Panc1 (cell line): ENCODE measurements at regions not wholly inside any gene's neighbourhood (a gene's known extent, or its start where the extent isn't known, plus 50 kb on each side); places are given as distances from the start of the nearest gene placed in this dataset.

Source experiments
- CTCF ChIP-seq: fragments of 450-650 bp; IDR thresholded peaks from 2 replicates; pipeline ENCODE4 v1.5.1; 2017; ENCODE audit warnings: mild to moderate bottlenecking
- TF ChIP-seq, protein P1 (sequence below), 2 experiments: IDR thresholded peaks; 2 replicates each; pipeline ENCODE4 v1.6.1; 2011 to 2012; ENCODE audit warnings: low read depth in 2 of 2, control low read depth in 1 of 2, low read length in 1 of 2, mild to moderate bottlenecking in 1 of 2, moderate library complexity in 1 of 2; ENCODE audit not compliant: insufficient read depth in 1 of 2

DNA sequence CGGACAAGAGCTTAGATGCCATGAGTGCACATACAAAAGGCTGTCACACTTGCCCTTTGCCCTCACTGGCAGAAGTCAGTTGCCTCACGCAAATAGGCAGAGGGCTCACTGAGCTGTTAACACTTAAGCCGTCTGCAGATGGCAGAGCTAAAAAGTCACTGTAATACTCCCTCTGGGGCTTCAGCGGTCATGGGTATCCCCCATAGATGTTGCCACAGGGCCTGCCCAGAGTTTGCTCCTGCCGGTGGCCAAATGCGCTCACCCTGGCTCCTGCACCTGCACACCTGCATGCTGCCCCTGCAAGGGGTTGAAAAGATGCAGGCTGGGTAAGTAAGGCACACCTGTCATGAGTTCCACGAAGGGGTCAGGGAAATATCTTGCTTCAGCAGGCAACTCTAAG is 741.5 kb downstream of the EDEM1 start:
- no peak for TF ChIP-seq CTCF
- TF ChIP-seq, protein P1, sequence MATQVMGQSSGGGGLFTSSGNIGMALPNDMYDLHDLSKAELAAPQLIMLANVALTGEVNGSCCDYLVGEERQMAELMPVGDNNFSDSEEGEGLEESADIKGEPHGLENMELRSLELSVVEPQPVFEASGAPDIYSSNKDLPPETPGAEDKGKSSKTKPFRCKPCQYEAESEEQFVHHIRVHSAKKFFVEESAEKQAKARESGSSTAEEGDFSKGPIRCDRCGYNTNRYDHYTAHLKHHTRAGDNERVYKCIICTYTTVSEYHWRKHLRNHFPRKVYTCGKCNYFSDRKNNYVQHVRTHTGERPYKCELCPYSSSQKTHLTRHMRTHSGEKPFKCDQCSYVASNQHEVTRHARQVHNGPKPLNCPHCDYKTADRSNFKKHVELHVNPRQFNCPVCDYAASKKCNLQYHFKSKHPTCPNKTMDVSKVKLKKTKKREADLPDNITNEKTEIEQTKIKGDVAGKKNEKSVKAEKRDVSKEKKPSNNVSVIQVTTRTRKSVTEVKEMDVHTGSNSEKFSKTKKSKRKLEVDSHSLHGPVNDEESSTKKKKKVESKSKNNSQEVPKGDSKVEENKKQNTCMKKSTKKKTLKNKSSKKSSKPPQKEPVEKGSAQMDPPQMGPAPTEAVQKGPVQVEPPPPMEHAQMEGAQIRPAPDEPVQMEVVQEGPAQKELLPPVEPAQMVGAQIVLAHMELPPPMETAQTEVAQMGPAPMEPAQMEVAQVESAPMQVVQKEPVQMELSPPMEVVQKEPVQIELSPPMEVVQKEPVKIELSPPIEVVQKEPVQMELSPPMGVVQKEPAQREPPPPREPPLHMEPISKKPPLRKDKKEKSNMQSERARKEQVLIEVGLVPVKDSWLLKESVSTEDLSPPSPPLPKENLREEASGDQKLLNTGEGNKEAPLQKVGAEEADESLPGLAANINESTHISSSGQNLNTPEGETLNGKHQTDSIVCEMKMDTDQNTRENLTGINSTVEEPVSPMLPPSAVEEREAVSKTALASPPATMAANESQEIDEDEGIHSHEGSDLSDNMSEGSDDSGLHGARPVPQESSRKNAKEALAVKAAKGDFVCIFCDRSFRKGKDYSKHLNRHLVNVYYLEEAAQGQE (IDR thresholded peaks at IDR 0.05; ENCODE audit: insufficient read depth in 1 of 2, low read depth in 2 of 2, low read length in 1 of 2), result no peak
